Memory B cell (primary cell): ENCODE measurements at regions not wholly inside any gene's neighbourhood (a gene's known extent, or its start where the extent isn't known, plus 50 kb on each side); places are given as distances from the start of the nearest gene placed in this dataset.
"Not testable (repeated sequence)": the region's sequence is repeated elsewhere in the genome, so short reads cannot be mapped to it uniquely, and the experiment has no call there.

Source experiments
- ATAC-seq: fragments of 150-1000 bp; cut with Tn5 transposase; 2 replicates; pipeline ENCODE4 v1.10.0; 2021; ENCODE audit warnings: low read depth, mild to moderate bottlenecking, moderate library complexity
- DNase-seq, 2 donors: peaks; one replicate each; pipeline ENCODE4 v3.0.0; 2022; ENCODE audit warnings: low spot score in 2 of 2
- H3K27ac Mint-ChIP-seq: one replicate; pipeline ENCODE4 v1.8.0; 2022; ENCODE audit warnings: mild to moderate bottlenecking, moderate library complexity, mixed read lengths
- H3K27me3 Mint-ChIP-seq: one replicate; pipeline ENCODE4 v1.8.0; 2022; ENCODE audit warnings: mixed read lengths
- H3K36me3 Mint-ChIP-seq: one replicate; pipeline ENCODE4 v1.8.0; 2022; ENCODE audit warnings: mild to moderate bottlenecking, mixed read lengths
- H3K4me1 Mint-ChIP-seq: one replicate; pipeline ENCODE4 v1.8.0; 2022; ENCODE audit warnings: mixed read lengths
- H3K4me3 Mint-ChIP-seq: one replicate; pipeline ENCODE4 v1.8.0; 2022; ENCODE audit warnings: mild to moderate bottlenecking, moderate library complexity, mixed read lengths
- H3K9me3 Mint-ChIP-seq: one replicate; pipeline ENCODE4 v1.8.0; 2022; ENCODE audit warnings: mixed read lengths

GRCh38 chr10:94220717-94221116 lies 142.0 kb downstream of the NOC3L start:
- DNase-seq = no peak
- Mint-ChIP-seq H3K9me3 (no peaks in the 10 kb centered on the region), H3K27ac (no peak overlapping the region), H3K4me1 (no peaks in the 10 kb centered on the region), H3K4me3 (no peak overlapping the region), H3K27me3 (peaks cover 1% of the 10 kb centered on the region), H3K36me3 (no peaks in the 10 kb centered on the region)
- ATAC-seq = no peak

GRCh38 chr10:94223702-94224370 lies 138.9 kb downstream of the NOC3L start:
- Mint-ChIP-seq H3K27me3 (peaks cover 1% of the 10 kb centered on the region), H3K4me3 (no peak overlapping the region), H3K27ac (no peak overlapping the region), H3K9me3 (no peaks in the 10 kb centered on the region), H3K36me3 (no peaks in the 10 kb centered on the region), H3K4me1 (no peaks in the 10 kb centered on the region)
- DNase-seq (no peak), ATAC-seq (no peak)

DNA sequence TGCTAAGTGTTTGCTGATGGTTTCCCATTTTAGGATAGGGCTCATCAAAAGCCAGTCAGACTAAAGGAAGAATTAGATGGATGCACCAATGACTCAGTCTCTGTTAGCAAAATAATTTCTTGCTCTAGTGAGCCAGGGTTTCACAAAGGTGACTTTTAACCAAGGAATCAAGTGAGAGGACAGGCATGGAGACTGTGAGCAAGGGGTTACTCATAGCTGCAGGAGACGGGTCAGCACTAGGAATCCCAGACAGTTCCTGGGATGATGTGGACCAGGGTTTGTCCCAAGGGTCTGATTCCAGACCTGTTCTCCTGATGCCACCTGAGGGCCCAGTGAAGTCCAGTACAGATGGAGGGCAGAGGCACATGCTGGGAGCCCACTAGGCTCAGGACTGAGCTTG lies 138.1 kb downstream of the NOC3L start:
- H3K4me3 Mint-ChIP-seq = no peak overlapping the region
- H3K9me3 Mint-ChIP-seq = no peaks in the 10 kb centered on the region
- ATAC-seq = no peak
- H3K4me1 Mint-ChIP-seq = no peaks in the 10 kb centered on the region
- DNase-seq = no peak
- H3K27ac Mint-ChIP-seq = no peak overlapping the region
- H3K27me3 Mint-ChIP-seq = peaks cover 1% of the 10 kb centered on the region
- H3K36me3 Mint-ChIP-seq = no peaks in the 10 kb centered on the region

- H3K27me3 Mint-ChIP-seq = peaks cover 1% of the 10 kb centered on the region
- no peaks in the 10 kb centered on the region for H3K9me3 Mint-ChIP-seq
- H3K4me1 Mint-ChIP-seq = no peaks in the 10 kb centered on the region
- no peak for ATAC-seq
- no peak overlapping the region for H3K4me3 Mint-ChIP-seq
- no peak for DNase-seq
- H3K27ac Mint-ChIP-seq = no peak overlapping the region
- no peaks in the 10 kb centered on the region for H3K36me3 Mint-ChIP-seq
Observed at GRCh38 chr10:94225589-94225988, 137.2 kb downstream of the NOC3L start.

DNA sequence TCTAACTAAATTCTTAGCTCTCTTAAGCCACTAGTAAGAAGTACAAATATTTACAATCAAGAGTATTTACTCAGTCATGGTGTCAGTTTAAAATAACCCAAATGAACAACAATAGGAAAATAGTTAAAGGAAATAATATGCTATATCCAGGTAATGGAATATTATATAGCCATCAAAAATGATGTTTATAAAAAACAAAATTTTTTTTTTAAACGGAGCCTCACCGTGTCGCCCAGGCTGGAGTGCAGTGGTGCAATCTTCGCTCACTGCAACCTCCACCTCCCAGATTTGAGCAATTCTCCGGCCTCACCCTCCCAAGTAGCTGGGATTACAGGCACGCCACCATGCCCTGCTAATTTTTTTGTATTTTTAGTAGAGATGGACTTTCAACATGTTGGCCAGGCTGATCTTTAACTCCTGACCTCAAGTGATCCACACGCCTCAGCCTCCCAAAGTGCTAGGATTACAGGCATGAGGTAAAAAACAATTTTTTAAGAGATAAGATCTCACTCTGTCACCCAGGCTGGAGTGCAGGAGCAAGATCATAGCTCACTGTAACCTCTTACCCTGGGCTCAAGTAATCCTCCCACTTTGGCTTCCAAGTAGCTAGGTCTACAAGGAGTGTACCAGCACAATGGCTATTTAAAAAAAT lies 132.5 kb downstream of the NOC3L start:
- no peaks in the 10 kb centered on the region for H3K36me3 Mint-ChIP-seq
- DNase-seq (no peak), ATAC-seq (no peak)
- H3K4me1 Mint-ChIP-seq = peaks cover 4% of the 10 kb centered on the region
- H3K4me3 Mint-ChIP-seq = no peak overlapping the region
- no peaks in the 10 kb centered on the region for H3K9me3 Mint-ChIP-seq
- H3K27ac Mint-ChIP-seq = no peak overlapping the region
- H3K27me3 Mint-ChIP-seq = peaks cover 2% of the 10 kb centered on the region

DNA sequence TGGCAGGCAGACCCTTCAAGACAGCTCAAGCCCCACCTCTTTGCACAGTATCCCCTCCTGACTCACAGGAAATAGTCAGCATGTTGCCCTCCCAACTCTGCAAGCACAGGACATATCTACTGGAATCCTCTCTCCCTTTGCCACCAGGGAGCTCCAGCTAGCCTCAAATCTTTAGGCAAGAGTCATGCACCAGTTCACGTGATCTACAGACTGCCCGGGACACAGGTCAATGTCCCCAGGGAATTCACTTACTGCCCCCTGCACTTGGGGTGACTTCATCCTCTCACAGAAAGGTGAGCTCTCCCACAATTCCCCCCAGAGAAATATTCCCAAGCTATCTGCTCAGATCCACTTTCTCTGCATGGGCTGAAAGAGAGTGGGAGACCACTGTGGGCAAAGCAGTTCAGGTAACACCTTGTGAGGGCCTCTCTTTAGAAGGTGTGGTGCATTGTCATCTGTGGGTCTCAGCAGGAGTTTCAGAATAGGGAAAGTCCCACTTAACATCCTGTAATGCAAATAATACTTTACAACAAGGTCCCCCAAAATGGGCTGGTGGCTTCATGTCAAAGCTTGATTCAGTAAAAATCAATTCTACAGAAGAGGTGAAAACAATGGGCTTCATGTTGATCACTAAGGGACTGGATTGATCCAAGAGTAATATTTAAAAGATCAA lies 129.9 kb downstream of the NOC3L start:
- H3K9me3 Mint-ChIP-seq = no peaks in the 10 kb centered on the region
- DNase-seq = no peak
- peaks cover 2% of the 10 kb centered on the region for H3K27me3 Mint-ChIP-seq
- H3K4me3 Mint-ChIP-seq = no peak overlapping the region
- no peak overlapping the region for H3K27ac Mint-ChIP-seq
- no peaks in the 10 kb centered on the region for H3K36me3 Mint-ChIP-seq
- ATAC-seq = peak; percentile 32
- H3K4me1 Mint-ChIP-seq = peaks cover 4% of the 10 kb centered on the region

GRCh38 chr10:94235461-94235860 lies 127.3 kb downstream of the NOC3L start:
- peaks cover 4% of the 10 kb centered on the region for H3K4me1 Mint-ChIP-seq
- no peaks in the 10 kb centered on the region for H3K36me3 Mint-ChIP-seq
- H3K27me3 Mint-ChIP-seq = peaks cover 3% of the 10 kb centered on the region
- DNase-seq = no peak
- no peak overlapping the region for H3K27ac Mint-ChIP-seq
- ATAC-seq = no peak
- no peak overlapping the region for H3K4me3 Mint-ChIP-seq
- no peaks in the 10 kb centered on the region for H3K9me3 Mint-ChIP-seq

DNA sequence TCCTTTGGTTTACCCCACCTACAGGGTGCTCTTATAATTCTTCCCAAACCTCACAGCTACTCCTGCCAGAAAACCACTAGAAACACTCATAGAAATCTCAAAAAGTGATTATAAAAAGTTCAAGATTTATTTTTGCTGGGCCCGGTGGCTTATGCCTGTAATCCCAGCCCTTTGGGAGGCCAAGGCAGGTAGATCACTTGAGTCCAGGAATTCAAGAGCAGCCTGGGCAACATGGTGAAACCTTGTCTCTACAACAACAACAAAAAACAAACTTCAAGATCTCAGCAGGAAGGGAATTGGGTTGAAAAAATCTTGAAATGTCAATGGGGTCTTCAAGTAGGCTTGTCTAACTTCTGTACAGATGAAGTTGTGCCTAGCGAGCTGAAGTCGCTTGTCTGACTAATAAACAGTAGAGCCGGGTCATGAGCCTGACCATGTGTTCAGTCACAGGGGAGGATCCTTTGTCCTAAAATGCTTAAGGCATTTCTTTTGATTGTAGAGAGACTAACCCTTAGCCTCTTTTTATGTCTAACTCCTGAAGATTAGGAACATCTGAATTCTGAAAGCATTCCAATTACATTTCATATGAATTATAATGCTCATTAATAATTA lies 124.6 kb downstream of the NOC3L start:
- Mint-ChIP-seq H3K36me3 (no peaks in the 10 kb centered on the region), H3K4me3 (no peak overlapping the region), H3K27ac (no peak overlapping the region), H3K9me3 (peaks cover 2% of the 10 kb centered on the region), H3K4me1 (peaks cover 3% of the 10 kb centered on the region), H3K27me3 (peaks cover 5% of the 10 kb centered on the region)
- no peak for ATAC-seq
- no peak for DNase-seq

GRCh38 chr10:94239696-94240095 lies 123.0 kb downstream of the NOC3L start:
- Mint-ChIP-seq H3K27me3 (peaks cover 3% of the 10 kb centered on the region), H3K4me3 (no peak overlapping the region), H3K27ac (no peak overlapping the region), H3K36me3 (no peaks in the 10 kb centered on the region), H3K9me3 (peaks cover 2% of the 10 kb centered on the region), H3K4me1 (peaks cover 3% of the 10 kb centered on the region)
- ATAC-seq (no peak), DNase-seq (no peak)

DNA sequence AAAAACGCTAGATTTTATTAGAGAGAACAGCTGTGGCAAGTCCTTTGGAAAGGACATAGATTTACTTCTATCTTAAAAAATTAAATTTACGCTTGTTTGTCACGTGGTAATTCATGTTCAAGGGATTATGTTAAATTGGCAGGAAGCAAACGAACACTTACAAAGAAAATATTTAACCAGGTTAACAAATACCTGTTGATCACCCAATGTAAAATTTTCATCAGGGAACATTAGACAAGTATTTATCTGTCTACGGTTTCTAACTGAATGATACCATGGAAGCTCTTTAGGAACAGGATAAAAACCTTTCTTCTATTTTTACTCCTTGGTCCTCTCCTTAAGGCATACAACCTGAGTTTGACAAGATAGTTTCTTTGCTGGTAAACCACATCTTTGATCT lies 122.2 kb downstream of the NOC3L start:
- Mint-ChIP-seq H3K4me1 (peaks cover 3% of the 10 kb centered on the region), H3K4me3 (no peak overlapping the region), H3K27ac (no peak overlapping the region), H3K9me3 (peaks cover 2% of the 10 kb centered on the region), H3K27me3 (peaks cover 3% of the 10 kb centered on the region), H3K36me3 (no peaks in the 10 kb centered on the region)
- no peak for ATAC-seq
- no peak for DNase-seq

GRCh38 chr10:94240901-94241300 lies 121.8 kb downstream of the NOC3L start:
- H3K4me1 Mint-ChIP-seq = peaks cover 3% of the 10 kb centered on the region

DNA sequence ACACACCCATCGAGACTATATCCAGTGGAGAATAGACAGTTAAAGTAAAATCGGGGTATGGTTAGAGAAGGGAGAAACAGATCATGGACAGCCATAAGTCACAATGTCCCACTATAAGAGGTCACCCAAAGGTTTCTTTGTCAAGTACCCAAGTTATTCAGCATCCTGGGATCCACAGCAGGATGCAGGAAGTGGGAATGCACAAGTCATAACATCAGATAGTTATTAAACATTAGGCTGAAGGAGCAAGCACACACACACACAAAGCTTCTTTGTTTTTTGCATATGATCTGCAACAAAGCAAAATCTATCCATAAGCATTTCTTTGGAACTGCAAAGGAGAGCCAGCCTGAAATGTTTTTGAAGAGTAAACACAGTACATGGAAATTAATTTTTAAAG lies 111.6 kb downstream of the NOC3L start:
- DNase-seq (no peak), ATAC-seq (no peak)
- no peaks in the 10 kb centered on the region for H3K4me1 Mint-ChIP-seq
- H3K27me3 Mint-ChIP-seq = peaks cover 9% of the 10 kb centered on the region
- no peaks in the 10 kb centered on the region for H3K9me3 Mint-ChIP-seq
- H3K27ac Mint-ChIP-seq = no peak overlapping the region
- no peak overlapping the region for H3K4me3 Mint-ChIP-seq
- H3K36me3 Mint-ChIP-seq = no peaks in the 10 kb centered on the region

More at GRCh38 chr10:94240901-94241300, 121.8 kb downstream of the NOC3L start:
- peaks cover 2% of the 10 kb centered on the region for H3K9me3 Mint-ChIP-seq
- H3K27me3 Mint-ChIP-seq = peaks cover 3% of the 10 kb centered on the region
- ATAC-seq (no peak), DNase-seq (no peak)
- H3K4me3 Mint-ChIP-seq = no peak overlapping the region
- no peaks in the 10 kb centered on the region for H3K36me3 Mint-ChIP-seq
- H3K27ac Mint-ChIP-seq = no peak overlapping the region

DNA sequence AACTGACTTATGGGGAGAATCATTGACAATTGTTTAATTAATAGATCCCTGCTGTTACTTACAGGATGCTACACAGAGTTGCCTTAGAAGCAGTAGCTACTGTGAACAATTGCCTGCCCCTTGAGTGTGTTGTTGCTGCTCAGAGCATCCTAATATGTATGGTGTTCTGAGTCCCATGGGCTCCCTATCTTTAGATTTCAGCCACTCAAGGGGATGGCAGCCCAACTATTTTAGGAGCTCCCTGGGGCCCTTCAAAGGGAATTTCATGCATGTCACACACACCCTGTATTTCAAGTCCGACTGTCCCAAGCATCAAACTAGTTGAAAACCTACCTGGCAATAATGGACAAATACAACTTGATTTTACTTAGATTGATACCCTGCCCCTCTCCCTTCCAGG lies 111.2 kb downstream of the NOC3L start:
- no peak overlapping the region for H3K4me3 Mint-ChIP-seq
- no peaks in the 10 kb centered on the region for H3K4me1 Mint-ChIP-seq

DNA sequence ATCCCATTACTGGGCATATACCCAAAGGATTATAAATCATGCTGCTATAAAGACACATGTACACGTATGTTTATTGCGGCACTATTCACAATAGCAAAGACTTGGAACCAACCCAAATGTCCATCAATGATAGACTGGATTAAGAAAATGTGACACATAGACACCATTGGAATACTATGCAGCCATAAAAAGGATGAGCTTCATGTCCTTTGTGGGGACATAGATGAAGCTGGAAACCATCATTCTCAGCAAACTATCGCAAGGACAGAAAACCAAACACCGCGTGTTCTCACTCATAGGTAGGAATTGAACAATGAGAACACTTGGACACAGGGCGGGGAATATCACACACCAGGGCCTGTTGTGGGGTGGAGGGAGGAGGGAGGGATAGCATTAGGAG lies 105.3 kb downstream of the NOC3L start:
- H3K4me3 Mint-ChIP-seq, H3K27ac Mint-ChIP-seq, DNase-seq, H3K4me1 Mint-ChIP-seq, ATAC-seq, H3K27me3 Mint-ChIP-seq, H3K9me3 Mint-ChIP-seq, H3K36me3 Mint-ChIP-seq: not testable (repeated sequence)

More for the DNA sequence above, 111.2 kb downstream of the NOC3L start:
- Mint-ChIP-seq H3K9me3 (no peaks in the 10 kb centered on the region), H3K27me3 (peaks cover 9% of the 10 kb centered on the region), H3K27ac (no peak overlapping the region), H3K36me3 (no peaks in the 10 kb centered on the region)
- DNase-seq (no peak), ATAC-seq (no peak)
